ENCODE measurements at regions not wholly inside any gene's neighbourhood (a gene's known extent, or its start where the extent isn't known, plus 50 kb on each side); places are given as distances from the start of the nearest gene placed in this dataset.

- TF ChIP-seq POLR2AphosphoS5 (IDR thresholded peaks at IDR 0.05): no peak
- no peak for TF ChIP-seq CTCF (IDR thresholded peaks at IDR 0.05)
Measured at GRCh38 chr18:78698914-78699313, 280.7 kb upstream of the SALL3 start.
